ENCODE measurements at regions not wholly inside any gene's neighbourhood (a gene's known extent, or its start where the extent isn't known, plus 50 kb on each side); places are given as distances from the start of the nearest gene placed in this dataset.

- H3K27ac Mint-ChIP-seq = no peak overlapping the region
- TF ChIP-seq CTCF (IDR thresholded peaks at IDR 0.05) = no peak
- no peaks in the 10 kb centered on the region for H3K4me1 Mint-ChIP-seq (ENCODE audit: low read depth)
- peaks cover 68% of the 10 kb centered on the region for H3K9me3 Mint-ChIP-seq
- H3K36me3 Mint-ChIP-seq (ENCODE audit: low read depth) = 0 out of 2 replicates have a peak, but pooled peaks cover 9% of the 10 kb centered on the region
- DNase-seq = no peak
- H3K4me3 Mint-ChIP-seq = no peak overlapping the region
- no peaks in the 10 kb centered on the region; the same call in 1 of the 2 replicates for H3K27me3 Mint-ChIP-seq (ENCODE audit: insufficient read depth)
Observed at GRCh38 chr5:4098226-4098625, 502.6 kb downstream of the IRX1 start.

- H3K27me3 Mint-ChIP-seq (ENCODE audit: insufficient read depth) = no peaks in the 10 kb centered on the region; the same call in 1 of the 2 replicates
Observed at GRCh38 chr5:4099386-4099785, 503.8 kb downstream of the IRX1 start.

GRCh38 chr5:4100739-4101138, 505.1 kb downstream of the IRX1 start:
- Mint-ChIP-seq H3K4me1 (ENCODE audit: low read depth) (no peaks in the 10 kb centered on the region), H3K36me3 (ENCODE audit: low read depth) (peaks cover 6% of the 10 kb centered on the region; the same call in 1 of the 2 replicates), H3K9me3 (peaks cover 60% of the 10 kb centered on the region), H3K27me3 (ENCODE audit: insufficient read depth) (no peaks in the 10 kb centered on the region; the same call in 1 of the 2 replicates), H3K4me3 (no peak overlapping the region), H3K27ac (no peak overlapping the region)
- DNase-seq = no peak
- TF ChIP-seq CTCF (IDR thresholded peaks at IDR 0.05) = no peak

More at GRCh38 chr5:4099386-4099785, 503.8 kb downstream of the IRX1 start:
- H3K36me3 Mint-ChIP-seq (ENCODE audit: low read depth) = 0 out of 2 replicates have a peak, but pooled peaks cover 8% of the 10 kb centered on the region
- no peak overlapping the region for H3K27ac Mint-ChIP-seq
- no peak overlapping the region for H3K4me3 Mint-ChIP-seq
- peaks cover 57% of the 10 kb centered on the region for H3K9me3 Mint-ChIP-seq
- H3K4me1 Mint-ChIP-seq (ENCODE audit: low read depth) = no peaks in the 10 kb centered on the region
- TF ChIP-seq CTCF (IDR thresholded peaks at IDR 0.05) = no peak
- DNase-seq = no peak

GRCh38 chr5:4101189-4101588, 505.6 kb downstream of the IRX1 start:
- Mint-ChIP-seq H3K9me3 (peaks cover 60% of the 10 kb centered on the region), H3K4me1 (ENCODE audit: low read depth) (no peaks in the 10 kb centered on the region), H3K27me3 (ENCODE audit: insufficient read depth) (no peaks in the 10 kb centered on the region; the same call in 1 of the 2 replicates), H3K27ac (no peak overlapping the region), H3K36me3 (ENCODE audit: low read depth) (peaks cover 5% of the 10 kb centered on the region; the same call in 1 of the 2 replicates), H3K4me3 (no peak overlapping the region)
- DNase-seq = no peak
- no peak for TF ChIP-seq CTCF (IDR thresholded peaks at IDR 0.05)

GRCh38 chr5:4104831-4105597, 509.4 kb downstream of the IRX1 start:
- no peak for TF ChIP-seq CTCF (IDR thresholded peaks at IDR 0.05)
- Mint-ChIP-seq H3K4me1 (ENCODE audit: low read depth) (no peaks in the 10 kb centered on the region), H3K27me3 (ENCODE audit: insufficient read depth) (no peaks in the 10 kb centered on the region; the same call in 1 of the 2 replicates), H3K9me3 (peaks cover 57% of the 10 kb centered on the region), H3K36me3 (ENCODE audit: low read depth) (peaks cover 5% of the 10 kb centered on the region; the same call in 1 of the 2 replicates), H3K4me3 (no peak overlapping the region), H3K27ac (no peak overlapping the region)
- no peak for DNase-seq
